Germinal center (tissue), 1 donor: ENCODE measurements at regions not wholly inside any gene's neighbourhood (a gene's known extent, or its start where the extent isn't known, plus 50 kb on each side); places are given as distances from the start of the nearest gene placed in this dataset.

Experiments used
- DNase-seq: peaks from one replicate; pipeline ENCODE4 v3.0.0; 2012; ENCODE audit warnings: mixed read lengths, low spot score

DNA sequence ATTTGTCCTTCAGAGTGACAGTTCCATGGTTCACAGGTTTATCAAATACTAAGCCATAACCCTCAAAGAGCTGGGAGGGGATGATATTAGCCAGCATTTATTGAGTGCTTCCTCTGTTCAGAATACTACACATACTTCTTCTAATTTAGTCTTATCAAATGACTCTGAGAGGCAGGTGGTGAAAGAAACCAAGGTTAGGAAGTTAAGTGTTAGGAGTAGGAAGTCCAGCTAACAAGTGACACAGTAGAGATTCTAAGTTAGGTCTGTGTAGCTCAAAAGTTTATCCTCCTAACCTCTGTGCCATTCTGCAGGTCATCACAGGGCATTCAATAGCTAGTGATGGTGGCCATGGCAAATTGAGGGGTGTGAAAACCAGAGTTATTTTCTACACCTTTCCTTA, 198.3 kb upstream of the MID1 start:
- DNase-seq = no peak

DNA sequence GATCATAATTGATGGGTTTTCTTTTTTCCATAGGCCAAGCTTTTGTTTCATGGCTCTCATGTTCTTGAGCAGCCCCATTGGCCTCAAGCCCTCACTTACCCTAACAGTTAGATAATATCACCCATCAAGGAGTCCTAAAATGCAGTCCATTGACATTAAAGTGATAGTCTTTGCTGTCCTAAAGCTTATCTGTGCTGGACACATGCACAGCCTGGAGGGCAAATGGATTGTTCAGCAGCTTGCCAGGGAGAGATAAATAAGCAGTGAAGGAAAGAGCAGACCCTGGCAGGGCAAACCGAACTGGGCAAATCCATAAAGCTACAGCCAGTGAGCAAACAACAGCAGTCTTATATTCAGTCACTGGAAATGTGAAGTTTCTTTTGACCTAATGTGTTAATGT, 199.6 kb upstream of the MID1 start:
- DNase-seq = no peak

DNA sequence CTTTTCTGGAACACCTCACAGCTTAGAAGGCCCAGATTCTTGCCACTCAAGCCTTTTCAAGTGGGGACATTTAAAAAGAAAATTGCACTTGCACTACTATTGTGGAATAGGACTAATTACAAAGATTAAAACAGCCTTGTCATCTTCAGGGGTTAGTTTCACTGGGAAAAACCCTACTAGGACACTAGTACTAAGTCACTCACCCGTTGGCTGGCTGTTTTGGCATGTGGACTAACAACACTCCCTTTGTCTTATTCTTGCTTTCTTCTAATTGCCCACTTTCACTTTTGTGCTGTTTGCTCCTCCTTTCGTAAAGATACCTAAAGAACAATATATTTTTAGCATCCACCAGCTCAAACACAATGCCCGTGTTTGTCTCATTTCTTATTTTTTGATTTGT, 200.9 kb upstream of the MID1 start:
- no peak for DNase-seq

DNA sequence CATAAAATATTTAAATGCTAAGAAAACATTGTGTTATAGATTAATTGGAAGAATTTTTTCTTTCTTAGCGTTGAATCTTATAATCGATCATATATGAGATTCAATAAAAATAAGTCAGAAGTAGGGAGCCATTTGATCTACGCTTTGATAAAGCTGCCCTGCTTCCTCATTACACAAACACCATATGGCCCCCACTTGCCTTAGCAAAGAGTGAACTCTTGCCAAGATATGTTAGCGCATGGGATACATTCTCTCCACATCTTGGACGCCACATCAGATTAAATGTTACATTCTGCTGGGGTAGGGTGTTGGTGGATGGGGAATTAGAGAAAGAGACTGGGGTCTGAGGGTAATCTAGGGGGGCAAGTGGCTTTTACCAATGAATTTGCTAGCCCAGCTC, 207.7 kb upstream of the MID1 start:
- no peak for DNase-seq

DNA sequence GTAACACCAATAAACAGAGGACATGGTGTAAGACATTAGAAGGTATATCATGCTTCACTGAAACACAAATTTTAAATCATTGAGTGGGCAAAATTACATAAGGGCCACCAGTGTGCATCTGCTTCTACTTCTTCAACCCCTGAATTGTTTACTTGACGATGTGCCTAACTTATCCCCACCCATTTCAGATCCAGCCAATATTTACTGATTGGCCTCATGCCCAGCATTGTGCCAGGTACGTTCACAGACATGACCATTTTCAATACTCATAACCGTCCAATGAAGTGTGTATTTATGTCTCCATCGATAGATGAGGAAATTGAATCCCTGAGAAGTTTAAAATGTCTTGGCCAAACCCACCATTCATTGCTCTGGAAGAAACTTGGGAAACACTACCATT, 208.3 kb upstream of the MID1 start:
- no peak for DNase-seq

DNA sequence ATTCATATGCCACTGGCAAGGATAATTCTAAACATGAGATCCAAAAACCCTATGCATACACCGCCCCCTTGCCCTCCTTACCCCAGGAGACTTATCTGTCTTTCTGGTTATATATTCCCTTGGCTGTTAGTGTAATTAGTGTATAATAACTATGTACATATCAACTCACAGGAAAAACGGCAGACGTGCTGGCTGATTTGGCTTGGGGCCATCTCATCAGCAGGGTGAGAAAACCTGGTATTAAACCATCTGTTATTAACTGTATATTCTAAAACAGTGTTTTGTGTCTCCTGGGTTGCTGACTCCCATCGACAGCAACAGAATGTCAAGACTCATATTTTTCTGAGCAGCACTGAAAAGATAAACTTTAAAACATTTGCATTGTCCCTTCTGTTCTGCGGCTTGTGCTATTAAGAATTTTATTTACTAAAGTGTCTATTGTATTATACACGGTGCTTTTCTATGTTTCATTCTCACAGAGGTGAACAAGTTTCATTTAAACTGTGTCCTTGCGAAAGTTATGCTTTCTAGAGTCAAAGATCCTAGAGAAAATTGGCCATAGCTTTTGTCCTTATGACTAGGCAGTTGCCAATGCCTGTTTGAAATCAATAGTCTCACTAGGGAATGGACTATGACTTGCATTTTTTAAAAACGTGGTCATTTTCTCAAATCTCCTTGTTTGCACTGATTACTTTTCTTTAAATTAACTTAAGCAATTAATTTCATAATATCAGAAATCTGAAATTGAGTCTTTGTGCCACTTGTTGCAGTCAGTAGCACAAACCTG, 211.5 kb upstream of the MID1 start:
- DNase-seq = no peak

DNA sequence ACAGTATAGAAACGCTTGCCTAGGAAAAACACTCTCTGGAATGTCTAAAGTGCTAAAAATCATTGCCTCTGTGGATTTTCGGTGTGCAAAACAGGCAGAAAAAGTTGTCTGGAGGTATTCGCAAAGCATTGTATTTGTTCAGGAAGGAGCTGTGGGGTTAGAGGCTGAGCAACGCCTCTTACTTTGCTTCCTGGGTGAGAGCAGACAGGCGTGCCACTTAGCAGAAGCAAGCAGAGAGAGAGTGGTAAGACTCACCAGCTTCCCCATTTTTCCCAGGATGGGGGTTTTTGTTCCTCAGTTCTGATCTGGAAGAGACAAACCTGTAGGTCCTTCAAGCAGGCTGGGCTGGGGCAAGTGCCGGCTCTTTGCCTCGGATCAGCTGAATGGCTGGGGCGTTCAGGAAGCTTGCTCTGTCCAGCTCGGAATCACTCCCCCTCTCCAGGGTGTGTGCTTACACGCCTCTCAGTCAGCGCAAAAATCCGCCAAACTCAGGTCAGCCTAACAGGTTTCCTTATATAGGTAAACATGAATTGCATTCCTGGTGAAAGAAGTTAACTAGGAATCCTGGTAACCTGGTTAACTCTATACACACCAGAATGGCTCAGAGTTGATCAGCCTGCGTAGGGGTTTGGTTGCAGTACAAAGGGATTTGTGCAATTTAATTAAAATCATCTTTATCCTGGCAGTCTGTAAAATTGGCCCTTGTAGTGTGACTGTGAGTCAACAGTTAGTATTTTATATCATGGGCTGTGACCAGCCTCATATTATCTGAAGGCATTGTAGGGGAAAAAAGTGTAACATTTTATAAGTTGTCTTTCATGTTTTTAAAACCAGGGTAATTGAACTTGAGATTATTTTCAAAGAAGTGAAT, 213.1 kb upstream of the MID1 start:
- no peak for DNase-seq

DNA sequence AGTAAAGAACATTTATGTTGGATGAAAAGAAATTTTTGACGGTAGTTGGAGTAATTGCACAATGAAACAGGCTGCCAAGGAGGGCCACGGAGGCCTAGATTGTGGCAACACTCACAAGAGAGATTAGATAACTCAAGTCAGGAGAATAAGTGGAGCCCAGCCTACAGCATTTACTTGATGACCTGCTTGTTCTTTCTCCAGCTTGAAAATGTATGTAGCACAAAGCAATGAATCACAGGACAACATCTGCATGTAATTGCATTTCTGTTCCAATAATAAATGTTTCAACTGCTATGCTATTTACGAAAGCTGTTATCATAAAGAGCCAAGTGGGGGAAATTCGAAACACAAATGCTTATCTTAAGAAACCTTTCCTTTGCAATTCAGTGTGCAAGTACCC, 221.2 kb upstream of the MID1 start:
- DNase-seq = no peak

DNA sequence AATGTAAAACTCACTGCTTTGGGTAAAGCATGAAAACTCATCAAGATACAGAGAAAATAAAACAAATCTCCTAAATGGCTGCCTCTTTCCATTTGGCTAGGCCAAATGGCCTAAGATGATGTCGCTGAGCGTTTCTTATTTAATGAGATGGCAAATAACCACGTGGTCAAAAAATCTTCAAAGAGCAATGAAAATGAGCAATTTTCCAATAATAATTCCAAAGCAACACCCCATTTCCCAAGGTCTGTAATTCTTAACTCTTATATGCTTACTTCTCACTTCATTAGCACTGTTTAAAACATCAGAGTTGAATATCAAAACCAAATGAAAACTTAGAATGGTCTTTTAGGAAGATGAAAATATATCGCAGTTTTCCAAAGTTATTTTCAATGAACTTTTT, 222.3 kb upstream of the MID1 start:
- DNase-seq = no peak

DNA sequence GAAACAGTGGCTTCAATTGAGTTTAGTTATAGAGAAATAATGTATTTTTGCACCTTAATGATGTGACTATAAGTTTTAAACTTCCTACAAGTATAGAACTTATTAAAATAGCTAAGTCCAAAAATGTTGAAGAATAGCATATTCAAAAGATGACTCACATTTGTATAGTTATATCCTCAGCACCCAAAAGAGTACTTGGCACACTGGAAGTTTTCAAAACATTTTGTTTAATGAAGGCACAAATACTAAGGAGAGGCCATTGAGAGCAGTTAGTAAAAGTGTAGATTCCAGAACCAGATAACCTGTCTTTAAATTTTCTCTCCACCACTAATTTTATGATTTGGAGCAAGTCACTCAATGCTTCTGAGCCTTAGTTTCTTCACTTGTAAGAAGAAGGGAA, 226.9 kb upstream of the MID1 start:
- DNase-seq = no peak

DNA sequence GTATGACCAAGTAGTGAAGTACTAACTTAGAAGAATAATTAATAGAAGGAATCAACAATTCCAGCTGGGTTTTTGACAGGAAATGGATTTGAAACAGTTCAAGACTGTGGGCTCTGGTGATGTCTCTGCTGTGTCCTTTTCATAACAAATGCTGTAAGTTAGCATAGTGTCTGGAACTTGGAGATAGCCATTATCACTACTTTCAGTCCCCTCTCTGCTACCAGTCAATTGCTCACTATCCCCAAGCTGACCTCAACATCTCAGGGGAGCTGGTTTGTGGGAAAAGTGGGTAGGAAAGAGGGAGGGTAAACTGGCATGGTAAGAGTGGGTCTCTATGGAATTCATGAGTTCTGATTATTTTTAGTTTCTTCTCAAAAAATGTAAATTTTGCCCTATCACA, 231.4 kb upstream of the MID1 start:
- DNase-seq = no peak

DNA sequence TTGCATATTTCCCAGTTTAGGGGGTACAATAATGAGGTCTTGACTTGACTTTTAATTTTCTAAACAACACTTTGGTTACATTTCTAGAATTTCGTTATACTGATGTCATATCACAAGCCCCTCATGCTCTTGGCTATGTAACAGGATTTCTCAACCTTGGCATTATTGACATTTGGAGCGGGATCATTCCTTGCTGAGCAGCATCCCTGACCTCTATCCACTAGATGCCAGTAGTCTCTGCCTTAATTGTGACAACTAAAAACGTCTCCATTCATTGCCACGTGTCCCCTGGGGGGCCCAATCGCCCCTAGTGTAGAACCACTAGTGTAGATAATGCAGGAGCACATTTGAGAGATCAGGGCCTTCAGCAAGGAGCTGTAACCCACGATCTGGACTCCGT, 234.2 kb upstream of the MID1 start:
- DNase-seq = no peak

DNA sequence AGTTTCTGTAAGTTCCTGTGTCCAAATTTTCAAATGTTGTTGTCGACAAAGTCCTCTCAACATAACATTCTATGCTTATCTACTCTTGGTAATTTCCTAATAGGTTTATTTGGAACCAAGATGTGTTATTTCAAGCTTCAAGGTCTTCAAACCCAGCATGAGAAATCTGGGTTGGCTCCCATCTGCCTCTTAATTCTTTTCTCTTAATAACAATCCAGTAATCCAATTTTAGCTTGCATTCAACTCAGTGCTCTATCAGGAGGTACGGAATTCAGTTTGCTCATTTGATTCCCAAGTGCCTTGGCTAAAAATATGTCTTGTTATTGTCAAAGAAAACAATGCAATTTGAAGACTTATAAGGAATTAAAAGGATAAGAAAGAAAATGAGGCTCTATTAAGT, 235.5 kb upstream of the MID1 start:
- DNase-seq = no peak

DNA sequence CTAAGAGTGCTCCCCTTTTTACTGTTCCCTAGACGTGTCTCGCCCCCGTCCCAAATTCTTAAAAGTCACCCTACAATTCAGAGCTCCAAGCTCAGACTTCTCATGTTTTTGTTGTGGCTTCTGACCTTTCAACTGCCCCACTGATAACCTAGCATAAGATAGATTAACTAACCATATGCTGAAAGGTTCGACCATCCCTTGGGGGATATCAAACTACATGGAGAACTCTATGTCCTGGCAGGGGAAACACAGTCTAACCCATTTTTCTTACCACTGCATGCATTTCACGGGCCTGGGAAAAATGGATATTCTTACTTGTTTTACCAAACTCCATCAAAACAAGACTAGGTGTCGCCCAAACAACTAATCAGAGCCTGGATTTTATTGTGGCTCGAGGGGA, 236.4 kb upstream of the MID1 start:
- DNase-seq = no peak

DNA sequence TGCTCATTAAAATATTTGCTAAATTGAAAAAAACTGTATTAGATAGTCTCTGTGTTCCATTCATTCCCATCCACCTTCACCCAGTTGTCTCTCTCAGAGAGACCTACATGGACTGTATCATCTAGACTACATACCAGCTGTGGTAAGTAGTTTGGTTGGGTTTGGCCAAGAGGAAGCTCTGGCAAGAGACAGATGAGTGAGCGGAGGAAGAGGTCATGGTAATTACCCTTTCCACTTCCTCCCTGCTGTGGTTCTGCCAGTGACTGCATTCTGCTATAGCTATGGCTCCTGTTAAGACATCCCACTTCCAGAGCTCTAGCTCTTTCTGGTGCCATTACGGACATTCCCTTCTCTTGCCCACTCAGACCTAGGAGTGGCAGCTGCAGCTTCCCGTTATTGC, 239.0 kb upstream of the MID1 start:
- DNase-seq = no peak

DNA sequence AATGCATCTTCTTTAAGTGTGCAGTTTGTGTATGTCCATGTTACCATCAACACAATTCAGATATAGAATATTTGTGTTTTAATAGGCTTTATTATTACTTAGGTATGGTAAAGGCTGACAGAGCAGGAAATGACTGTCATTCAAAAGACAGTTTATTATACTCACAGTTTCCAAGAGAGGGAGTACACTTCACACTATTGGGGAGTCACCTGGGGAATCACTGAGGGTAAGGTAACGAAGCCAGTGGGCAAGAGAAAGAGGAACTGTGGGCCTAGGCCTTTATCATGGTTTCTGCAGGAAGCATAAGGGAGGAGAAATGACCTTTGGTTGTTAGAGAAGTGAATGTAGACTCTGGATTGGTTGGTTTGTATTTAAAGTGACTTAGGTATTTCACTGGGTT, 235.1 kb upstream of the HCCS start:
- no peak for DNase-seq

DNA sequence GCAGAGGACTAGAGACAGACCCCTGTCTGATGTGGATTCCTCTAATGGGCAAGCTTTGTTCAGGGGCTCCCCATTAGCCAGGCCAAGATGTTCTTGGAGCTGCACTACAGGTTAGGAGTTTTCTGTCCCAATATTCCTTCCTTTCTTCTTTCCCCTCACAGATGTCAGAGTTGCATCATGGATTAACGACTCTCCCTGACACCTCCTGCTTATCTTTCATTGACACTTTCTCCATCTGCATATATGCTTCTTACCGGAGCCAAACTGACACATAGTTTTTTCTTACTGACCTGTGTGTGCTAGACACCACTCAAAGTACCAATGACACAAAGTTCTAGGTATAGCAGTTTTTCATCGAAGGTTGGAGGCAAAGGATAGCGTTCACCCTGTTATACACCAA, 228.6 kb upstream of the HCCS start:
- no peak for DNase-seq

DNA sequence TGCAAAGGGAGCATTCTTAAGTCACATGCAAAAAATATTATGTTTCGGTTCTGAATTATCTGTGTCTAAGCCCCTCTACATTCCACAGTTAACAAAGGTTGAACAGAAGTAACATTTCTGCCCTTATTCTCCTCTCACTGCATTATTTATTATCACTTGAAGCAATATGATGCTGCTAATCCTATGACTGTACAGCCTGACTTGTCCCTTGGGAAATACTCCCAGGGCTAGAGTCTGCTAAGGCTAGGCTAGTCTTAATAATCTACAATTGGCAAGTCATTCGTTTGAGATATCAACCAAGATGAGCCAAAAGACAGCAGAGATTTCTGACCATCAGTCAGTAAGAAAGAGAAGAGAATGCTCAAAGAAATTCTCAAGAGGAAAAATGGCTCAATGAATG, 226.9 kb upstream of the HCCS start:
- DNase-seq = no peak

DNA sequence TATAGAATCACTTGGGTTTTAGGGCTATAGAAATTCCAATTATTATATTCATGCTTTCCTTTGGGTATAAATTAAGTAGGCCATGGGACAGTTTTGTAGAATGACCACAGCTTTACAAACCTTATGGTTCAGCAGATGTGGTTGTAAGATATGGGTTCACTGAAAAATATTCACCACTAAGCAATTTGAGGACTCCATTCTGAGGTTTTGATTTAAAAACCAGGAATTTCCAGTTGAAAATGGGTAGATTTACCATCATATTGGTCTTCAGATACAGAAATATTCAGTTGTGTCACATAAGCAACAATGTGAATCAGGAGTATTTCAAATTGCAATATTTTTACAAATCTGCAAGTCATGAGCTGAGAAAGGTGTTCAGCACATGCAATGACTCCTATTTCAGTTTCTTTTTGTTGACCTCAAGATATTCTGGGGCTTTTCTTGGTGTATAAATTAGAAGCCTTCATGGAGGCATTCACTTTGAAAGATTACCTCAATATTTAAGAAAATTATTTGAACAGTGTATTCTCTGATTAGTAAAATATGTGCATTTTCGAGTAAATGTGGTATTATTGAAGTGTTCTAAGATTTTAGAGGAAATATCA, 218.4 kb upstream of the HCCS start:
- no peak for DNase-seq

DNA sequence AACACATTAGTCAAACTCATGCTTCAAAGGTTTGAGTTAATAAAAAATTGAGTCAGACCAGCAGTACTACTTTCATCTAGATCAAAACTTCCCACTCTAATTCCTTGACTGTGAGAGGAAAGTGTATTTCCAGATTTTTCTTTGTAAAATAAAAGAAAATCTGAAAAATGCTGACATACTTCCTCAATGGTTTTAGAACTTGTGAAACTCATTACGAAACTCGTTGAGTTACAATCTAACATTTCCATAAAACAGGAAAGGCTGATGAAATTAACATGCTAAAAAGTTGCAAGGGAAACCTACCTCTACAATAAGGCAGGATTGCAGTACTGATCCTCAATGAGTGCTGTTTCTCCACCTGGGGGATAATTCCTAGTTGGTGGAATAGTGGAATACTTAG, 217.8 kb upstream of the HCCS start:
- no peak for DNase-seq

DNA sequence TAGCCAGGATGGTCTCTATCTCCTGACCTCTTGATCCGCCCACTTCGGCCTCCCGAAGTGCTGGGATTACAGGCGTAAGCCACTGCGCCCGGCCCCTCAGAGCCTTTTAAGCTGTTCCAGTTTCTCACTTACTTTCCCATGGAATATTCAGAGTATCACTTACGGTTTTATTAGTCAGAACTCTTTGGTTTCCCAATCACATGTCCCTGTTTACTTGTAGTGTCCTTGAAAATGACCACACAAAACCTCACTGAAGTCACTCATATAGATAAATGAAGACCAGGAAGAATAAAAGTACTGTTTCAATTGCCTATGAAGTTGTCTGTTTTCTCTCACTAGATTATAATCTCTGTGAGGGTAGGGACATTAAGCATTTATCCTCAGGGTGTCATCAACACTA, 217.2 kb upstream of the HCCS start:
- DNase-seq = no peak

DNA sequence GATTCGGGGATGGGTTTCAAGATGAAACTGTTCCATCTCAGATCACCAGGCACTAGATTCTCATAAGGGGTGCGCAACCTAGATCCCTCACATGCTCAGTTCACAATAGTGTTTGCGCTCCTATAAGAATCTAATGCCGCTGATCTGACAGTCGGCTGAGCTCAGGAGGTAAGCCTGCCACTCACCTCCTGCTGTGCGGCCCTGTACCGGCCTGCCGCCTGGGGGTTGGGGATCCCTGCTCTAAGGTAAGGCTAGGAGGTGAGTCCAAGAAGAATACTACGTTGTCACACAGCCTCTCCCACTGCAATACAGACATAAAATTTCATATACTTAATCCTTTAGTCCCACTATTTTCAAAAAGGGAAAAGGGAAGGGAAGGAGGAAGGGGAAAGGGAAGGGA, 213.4 kb upstream of the HCCS start:
- no peak for DNase-seq

DNA sequence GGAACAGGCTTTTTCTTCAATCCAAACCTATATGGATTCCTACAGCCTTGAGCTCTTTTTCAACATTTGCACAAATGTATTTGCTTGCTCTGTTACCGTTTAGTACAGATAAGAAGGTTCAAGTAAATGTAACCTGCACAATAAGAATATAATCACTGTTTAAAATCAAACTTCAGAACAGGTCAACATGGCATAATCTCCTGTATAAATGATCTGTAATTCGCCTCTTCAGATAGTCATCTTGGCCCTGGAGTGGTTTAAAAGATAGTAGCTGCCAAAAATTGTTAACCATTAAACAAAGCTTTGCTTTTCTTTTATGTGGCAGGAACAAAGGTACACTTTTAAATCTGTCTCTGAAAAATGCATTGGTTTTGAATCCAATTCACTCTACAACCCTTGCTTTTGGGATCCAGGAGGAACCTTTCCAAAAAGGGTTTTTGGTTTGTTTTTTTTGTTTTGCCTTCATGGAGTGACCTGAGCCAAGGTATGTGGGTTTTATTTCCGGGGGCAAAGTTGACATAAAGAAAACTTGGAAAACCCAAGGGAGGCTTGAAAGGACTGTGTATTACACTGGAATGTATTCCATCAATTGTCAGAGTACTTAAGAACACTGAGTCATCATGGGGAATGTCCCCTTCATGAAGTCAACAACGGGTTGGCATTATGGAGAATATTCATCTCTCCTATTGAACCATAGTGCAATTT, 210.4 kb upstream of the HCCS start:
- no peak for DNase-seq
